NCI-H2081 treated with DMSO at 0.1 percent for 48 hours (cell line): ENCODE measurements at regions not wholly inside any gene's neighbourhood (a gene's known extent, or its start where the extent isn't known, plus 50 kb on each side); places are given as distances from the start of the nearest gene placed in this dataset.
"Not testable (repeated sequence)": the region's sequence is repeated elsewhere in the genome, so short reads cannot be mapped to it uniquely, and the experiment has no call there.

ENCODE experiments used
- DNase-seq: peaks from one replicate; lab custom pipeline; 2025; lab: John Stamatoyannopoulos, UW

- DNase-seq, result no peak
Observed at GRCh38 chr7:142698429-142698828, 50.8 kb upstream of the PRSS1 start.

- no peak for DNase-seq
Observed at GRCh38 chr7:142697270-142697669, 52.0 kb upstream of the PRSS1 start.

- no peak for DNase-seq
Observed at GRCh38 chr7:142696456-142697179, 52.7 kb upstream of the PRSS1 start.

GRCh38 chr7:142693911-142694310, 55.4 kb upstream of the PRSS1 start:
- no peak for DNase-seq

- no peak for DNase-seq
Observed at GRCh38 chr7:142690554-142691182, 58.6 kb upstream of the PRSS1 start.

GRCh38 chr7:142689439-142690120, 59.7 kb upstream of the PRSS1 start:
- DNase-seq, result peak; percentile 92

GRCh38 chr7:142685877-142686508, 63.3 kb upstream of the PRSS1 start:
- DNase-seq, result peak; percentile 51

GRCh38 chr7:142681314-142682092, 67.8 kb upstream of the PRSS1 start:
- no peak for DNase-seq

GRCh38 chr7:142671506-142671905, 77.8 kb upstream of the PRSS1 start:
- DNase-seq, result no peak

GRCh38 chr7:142670511-142670910, 78.8 kb upstream of the PRSS1 start:
- no peak for DNase-seq

GRCh38 chr7:142669074-142669654, 80.1 kb upstream of the PRSS1 start:
- DNase-seq, result no peak

- DNase-seq, result no peak
Observed at GRCh38 chr7:142668495-142668894, 80.8 kb upstream of the PRSS1 start.

- DNase-seq, result no peak
Observed at GRCh38 chr7:142657376-142657775, 91.9 kb upstream of the PRSS1 start.

- DNase-seq, result no peak
Observed at GRCh38 chr7:142654398-142654797, 94.9 kb upstream of the PRSS1 start.

GRCh38 chr7:142647749-142648148, 101.5 kb upstream of the PRSS1 start:
- no peak for DNase-seq

GRCh38 chr7:142646386-142647140, 102.7 kb upstream of the PRSS1 start:
- no peak for DNase-seq

- DNase-seq, result no peak
Observed at GRCh38 chr7:142645777-142646176, 103.5 kb upstream of the PRSS1 start.

- DNase-seq, result no peak
Observed at GRCh38 chr7:142642316-142642715, 107.0 kb upstream of the PRSS1 start.

GRCh38 chr7:142641252-142641651, 108.0 kb upstream of the PRSS1 start:
- DNase-seq, result not testable (repeated sequence)

- no peak for DNase-seq
Observed at GRCh38 chr7:142638581-142638980, 110.7 kb upstream of the PRSS1 start.

- no peak for DNase-seq
Observed at GRCh38 chr7:142637240-142637639, 112.0 kb upstream of the PRSS1 start.
